ENCODE measurements at regions not wholly inside any gene's neighbourhood (a gene's known extent, or its start where the extent isn't known, plus 50 kb on each side); places are given as distances from the start of the nearest gene placed in this dataset.

GRCh38 chr12:94726236-94726835, 76.0 kb upstream of the TMCC3 start:
- no peaks in the 10 kb centered on the region for H3K27me3 ChIP-seq
- H3K36me3 ChIP-seq = no peaks in the 10 kb centered on the region
- H3K9me3 ChIP-seq = no peaks in the 10 kb centered on the region
- H3K4me3 ChIP-seq = no peak overlapping the region
- DNase-seq = no peak

GRCh38 chr12:94725375-94726168, 75.2 kb upstream of the TMCC3 start:
- peak; percentile 13 for DNase-seq
- H3K9me3 ChIP-seq = no peaks in the 10 kb centered on the region
- H3K36me3 ChIP-seq = no peaks in the 10 kb centered on the region
- H3K4me3 ChIP-seq = no peak overlapping the region
- H3K27me3 ChIP-seq = no peaks in the 10 kb centered on the region

GRCh38 chr12:94722664-94723063, 72.3 kb upstream of the TMCC3 start:
- no peaks in the 10 kb centered on the region for H3K27me3 ChIP-seq
- no peak overlapping the region for H3K4me3 ChIP-seq
- H3K9me3 ChIP-seq = no peaks in the 10 kb centered on the region
- DNase-seq = no peak
- no peaks in the 10 kb centered on the region for H3K36me3 ChIP-seq

- DNase-seq = no peak
Observed at GRCh38 chr12:94721173-94721572, 70.8 kb upstream of the TMCC3 start.

GRCh38 chr12:94718114-94718513, 67.8 kb upstream of the TMCC3 start:
- no peaks in the 10 kb centered on the region for H3K36me3 ChIP-seq
- H3K4me3 ChIP-seq = no peak overlapping the region
- no peak for DNase-seq
- H3K27me3 ChIP-seq = no peaks in the 10 kb centered on the region
- H3K9me3 ChIP-seq = no peaks in the 10 kb centered on the region

More at GRCh38 chr12:94721173-94721572, 70.8 kb upstream of the TMCC3 start:
- Histone ChIP-seq H3K27me3 (no peaks in the 10 kb centered on the region), H3K36me3 (no peaks in the 10 kb centered on the region), H3K4me3 (no peak overlapping the region), H3K9me3 (no peaks in the 10 kb centered on the region)

GRCh38 chr12:94717656-94718055, 67.3 kb upstream of the TMCC3 start:
- H3K36me3 ChIP-seq = no peaks in the 10 kb centered on the region
- no peak overlapping the region for H3K4me3 ChIP-seq
- H3K9me3 ChIP-seq = no peaks in the 10 kb centered on the region
- H3K27me3 ChIP-seq = no peaks in the 10 kb centered on the region
- DNase-seq = no peak

GRCh38 chr12:94717108-94717507, 66.8 kb upstream of the TMCC3 start:
- Histone ChIP-seq H3K27me3 (no peaks in the 10 kb centered on the region), H3K4me3 (no peak overlapping the region), H3K36me3 (no peaks in the 10 kb centered on the region), H3K9me3 (no peaks in the 10 kb centered on the region)
- no peak for DNase-seq

GRCh38 chr12:94716339-94716738, 66.0 kb upstream of the TMCC3 start:
- no peak overlapping the region for H3K4me3 ChIP-seq
- no peaks in the 10 kb centered on the region for H3K9me3 ChIP-seq
- DNase-seq = no peak
- H3K27me3 ChIP-seq = no peaks in the 10 kb centered on the region
- H3K36me3 ChIP-seq = no peaks in the 10 kb centered on the region

- DNase-seq = peak; percentile 70
- Histone ChIP-seq H3K36me3 (no peaks in the 10 kb centered on the region), H3K27me3 (no peaks in the 10 kb centered on the region), H3K4me3 (no peak overlapping the region), H3K9me3 (no peaks in the 10 kb centered on the region)
Observed at GRCh38 chr12:94714378-94715114, 64.2 kb upstream of the TMCC3 start.

- no peak for DNase-seq
- Histone ChIP-seq H3K27me3 (no peaks in the 10 kb centered on the region), H3K9me3 (no peaks in the 10 kb centered on the region), H3K4me3 (no peak overlapping the region), H3K36me3 (no peaks in the 10 kb centered on the region)
Observed at GRCh38 chr12:94712815-94713515, 62.6 kb upstream of the TMCC3 start.

GRCh38 chr12:94710933-94711332, 60.6 kb upstream of the TMCC3 start:
- H3K36me3 ChIP-seq = no peaks in the 10 kb centered on the region
- DNase-seq = peak; percentile 28
- H3K4me3 ChIP-seq = no peak overlapping the region
- no peaks in the 10 kb centered on the region for H3K9me3 ChIP-seq
- H3K27me3 ChIP-seq = no peaks in the 10 kb centered on the region

GRCh38 chr12:94707892-94708291, 57.5 kb upstream of the TMCC3 start:
- Histone ChIP-seq H3K4me3 (no peak overlapping the region), H3K9me3 (no peaks in the 10 kb centered on the region), H3K27me3 (no peaks in the 10 kb centered on the region), H3K36me3 (no peaks in the 10 kb centered on the region)
- no peak for DNase-seq

GRCh38 chr12:94707036-94707435, 56.7 kb upstream of the TMCC3 start:
- DNase-seq = no peak
- no peaks in the 10 kb centered on the region for H3K27me3 ChIP-seq
- H3K36me3 ChIP-seq = no peaks in the 10 kb centered on the region
- no peaks in the 10 kb centered on the region for H3K9me3 ChIP-seq
- H3K4me3 ChIP-seq = no peak overlapping the region

GRCh38 chr12:94706250-94706661, 55.9 kb upstream of the TMCC3 start:
- no peak overlapping the region for H3K4me3 ChIP-seq
- no peaks in the 10 kb centered on the region for H3K36me3 ChIP-seq
- no peaks in the 10 kb centered on the region for H3K9me3 ChIP-seq
- H3K27me3 ChIP-seq = no peaks in the 10 kb centered on the region
- DNase-seq = no peak

GRCh38 chr12:94705676-94706075, 55.3 kb upstream of the TMCC3 start:
- Histone ChIP-seq H3K36me3 (no peaks in the 10 kb centered on the region), H3K27me3 (no peaks in the 10 kb centered on the region), H3K4me3 (no peak overlapping the region), H3K9me3 (no peaks in the 10 kb centered on the region)
- DNase-seq = no peak

- no peaks in the 10 kb centered on the region for H3K36me3 ChIP-seq
- no peak overlapping the region for H3K4me3 ChIP-seq
- H3K27me3 ChIP-seq = no peaks in the 10 kb centered on the region
- DNase-seq = peak; percentile 73
- H3K9me3 ChIP-seq = no peaks in the 10 kb centered on the region
Observed at GRCh38 chr12:94704452-94705306, 54.3 kb upstream of the TMCC3 start.

Measured in MG63 (cell line).